ENCODE measurements at regions not wholly inside any gene's neighbourhood (a gene's known extent, or its start where the extent isn't known, plus 50 kb on each side); places are given as distances from the start of the nearest gene placed in this dataset.

DNA sequence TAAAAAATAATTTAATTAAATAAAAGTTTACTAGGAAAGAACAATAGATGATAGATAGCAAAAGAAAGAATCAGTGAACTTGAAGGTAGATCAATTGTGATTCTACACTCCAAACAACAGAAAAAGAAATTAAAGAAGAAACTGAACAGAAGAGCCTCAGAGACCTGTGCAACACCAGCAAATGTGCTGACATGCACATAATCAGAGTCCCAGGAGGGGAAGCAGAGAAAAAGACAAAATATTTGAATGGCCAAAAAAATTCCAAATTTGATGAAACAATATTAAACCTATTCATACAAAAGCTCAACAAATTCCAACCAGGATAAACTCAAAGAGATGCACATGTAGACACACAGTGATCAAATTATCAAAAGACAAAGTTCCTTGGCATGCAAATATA, 267.5 kb upstream of the OPRM1 start:
- TF ChIP-seq CTCF (IDR thresholded peaks at IDR 0.05; ENCODE audit: partially characterized antibody, unreplicated experiment) = no peak
- no peaks in the 10 kb centered on the region for H3K4me1 Mint-ChIP-seq (ENCODE audit: low read depth, unreplicated experiment)
- no peak overlapping the region for H3K27ac Mint-ChIP-seq (ENCODE audit: unreplicated experiment)
- no peaks in the 10 kb centered on the region for H3K27me3 Mint-ChIP-seq (ENCODE audit: unreplicated experiment)
- DNase-seq = no peak
- no peaks in the 10 kb centered on the region for H3K36me3 Mint-ChIP-seq (ENCODE audit: unreplicated experiment)
- H3K9me3 Mint-ChIP-seq (ENCODE audit: unreplicated experiment) = no peaks in the 10 kb centered on the region
- H3K4me3 Mint-ChIP-seq (ENCODE audit: unreplicated experiment) = no peak overlapping the region

- DNase-seq = no peak
- Mint-ChIP-seq H3K36me3 (ENCODE audit: unreplicated experiment) (no peaks in the 10 kb centered on the region), H3K4me3 (ENCODE audit: unreplicated experiment) (no peak overlapping the region), H3K9me3 (ENCODE audit: unreplicated experiment) (no peaks in the 10 kb centered on the region), H3K27ac (ENCODE audit: unreplicated experiment) (no peak overlapping the region), H3K4me1 (ENCODE audit: low read depth, unreplicated experiment) (no peaks in the 10 kb centered on the region), H3K27me3 (ENCODE audit: unreplicated experiment) (peaks cover 3% of the 10 kb centered on the region)
- TF ChIP-seq CTCF (IDR thresholded peaks at IDR 0.05; ENCODE audit: partially characterized antibody, unreplicated experiment) = no peak
Observed at GRCh38 chr6:153767127-153767526, 271.9 kb upstream of the OPRM1 start.

DNA sequence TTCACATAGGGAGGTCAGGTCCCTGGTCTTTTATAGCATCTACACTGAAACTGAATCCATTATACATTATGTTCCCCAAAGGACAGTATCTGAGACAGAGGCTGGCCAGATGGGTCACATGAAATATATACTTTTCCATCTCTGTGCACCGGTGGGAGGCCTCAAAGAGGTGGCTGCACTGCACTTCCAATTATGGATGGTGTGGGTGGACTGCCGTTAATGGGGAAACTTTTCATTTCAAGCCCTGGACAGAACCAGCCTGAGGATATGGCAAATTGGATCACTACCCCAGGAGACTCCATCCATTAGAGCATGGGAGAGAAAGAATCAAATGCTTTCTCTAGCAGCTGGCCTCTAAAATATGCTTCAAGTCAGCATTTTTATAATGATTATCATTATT, 280.5 kb upstream of the OPRM1 start:
- TF ChIP-seq CTCF (IDR thresholded peaks at IDR 0.05; ENCODE audit: partially characterized antibody, unreplicated experiment) = no peak
- Mint-ChIP-seq H3K36me3 (ENCODE audit: unreplicated experiment) (no peaks in the 10 kb centered on the region), H3K4me3 (ENCODE audit: unreplicated experiment) (peak overlapping the region; percentile 23), H3K9me3 (ENCODE audit: unreplicated experiment) (no peaks in the 10 kb centered on the region), H3K4me1 (ENCODE audit: low read depth, unreplicated experiment) (peaks cover 38% of the 10 kb centered on the region), H3K27me3 (ENCODE audit: unreplicated experiment) (peaks cover 3% of the 10 kb centered on the region), H3K27ac (ENCODE audit: unreplicated experiment) (peak overlapping the region; percentile 62)
- DNase-seq = peak; percentile 30

DNA sequence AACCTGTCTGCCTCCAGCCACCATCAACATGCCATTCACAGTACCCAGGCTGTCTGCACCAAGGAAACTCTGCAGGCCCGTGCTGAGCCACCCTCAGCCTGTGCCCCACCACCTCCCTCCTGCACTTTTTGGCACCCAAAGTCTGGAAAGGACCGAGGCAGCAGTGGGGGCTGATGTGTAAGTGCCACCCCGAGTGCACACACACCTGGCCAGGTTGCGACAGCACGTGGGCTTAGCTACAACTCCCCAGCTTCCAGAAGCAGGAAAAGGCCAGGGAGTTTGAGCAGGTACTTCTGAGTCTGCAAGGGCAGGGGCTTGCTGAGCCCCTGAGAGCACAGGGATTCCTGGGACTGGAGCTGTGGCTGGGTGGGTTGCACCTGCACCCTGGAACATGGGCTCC, 303.3 kb upstream of the OPRM1 start:
- H3K36me3 Mint-ChIP-seq (ENCODE audit: unreplicated experiment) = no peaks in the 10 kb centered on the region
- no peak for DNase-seq
- no peak for TF ChIP-seq CTCF (IDR thresholded peaks at IDR 0.05; ENCODE audit: partially characterized antibody, unreplicated experiment)
- H3K9me3 Mint-ChIP-seq (ENCODE audit: unreplicated experiment) = peaks cover 4% of the 10 kb centered on the region
- H3K4me3 Mint-ChIP-seq (ENCODE audit: unreplicated experiment) = no peak overlapping the region
- H3K4me1 Mint-ChIP-seq (ENCODE audit: low read depth, unreplicated experiment) = no peaks in the 10 kb centered on the region
- peaks cover 2% of the 10 kb centered on the region for H3K27me3 Mint-ChIP-seq (ENCODE audit: unreplicated experiment)
- no peak overlapping the region for H3K27ac Mint-ChIP-seq (ENCODE audit: unreplicated experiment)

DNA sequence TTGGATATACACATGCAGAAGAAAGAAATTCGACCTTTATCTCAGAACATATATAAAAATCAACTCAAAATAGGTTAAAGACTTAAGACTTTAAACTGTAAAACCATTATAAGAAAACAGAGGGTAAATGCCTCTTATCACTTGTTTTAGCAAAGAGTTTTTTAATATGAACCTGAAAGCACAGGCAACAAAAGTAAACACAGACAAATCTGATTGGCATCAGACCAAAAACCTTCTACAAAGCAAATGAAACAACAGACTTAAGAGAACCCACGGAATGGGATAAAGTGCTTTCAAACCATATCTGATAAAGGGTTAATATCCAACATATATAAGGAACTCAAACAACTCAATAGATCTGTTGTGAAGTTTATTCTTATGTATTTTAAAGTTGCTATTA, 309.9 kb upstream of the OPRM1 start:
- Mint-ChIP-seq H3K27me3 (ENCODE audit: unreplicated experiment) (no peaks in the 10 kb centered on the region), H3K9me3 (ENCODE audit: unreplicated experiment) (peaks cover 1% of the 10 kb centered on the region), H3K36me3 (ENCODE audit: unreplicated experiment) (no peaks in the 10 kb centered on the region), H3K4me3 (ENCODE audit: unreplicated experiment) (no peak overlapping the region), H3K4me1 (ENCODE audit: low read depth, unreplicated experiment) (no peaks in the 10 kb centered on the region), H3K27ac (ENCODE audit: unreplicated experiment) (no peak overlapping the region)
- TF ChIP-seq CTCF (IDR thresholded peaks at IDR 0.05; ENCODE audit: partially characterized antibody, unreplicated experiment) = no peak
- no peak for DNase-seq
